GM12872 (cell line): ENCODE measurements at regions not wholly inside any gene's neighbourhood (a gene's known extent, or its start where the extent isn't known, plus 50 kb on each side); places are given as distances from the start of the nearest gene placed in this dataset.

Experiments used
- CTCF ChIP-seq: IDR thresholded peaks from 3 replicates; pipeline ENCODE4 v1.5.1; 2011; ENCODE audit warnings: low read depth, mild to moderate bottlenecking, low read length, moderate library complexity; ENCODE audit not compliant: insufficient read depth

DNA sequence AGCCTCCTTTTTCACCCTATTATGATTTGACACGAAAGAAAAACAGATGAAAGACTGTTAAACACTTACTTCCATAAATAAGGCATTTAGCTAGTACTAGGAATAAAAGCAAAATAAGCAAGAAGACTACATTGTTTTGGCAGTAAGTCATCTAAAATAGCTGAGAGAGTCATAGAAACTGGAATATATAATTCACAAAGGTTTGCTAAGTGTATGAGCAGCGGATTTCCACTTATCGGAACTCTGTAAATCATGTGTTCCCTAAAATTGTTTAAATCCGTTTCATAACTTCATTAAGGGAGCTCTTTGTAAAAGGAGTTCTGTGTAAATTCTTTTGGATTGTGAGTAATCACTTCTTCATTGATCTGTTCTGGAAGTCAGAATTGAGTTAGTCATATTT lies 202.5 kb upstream of the CBLB start:
- no peak for TF ChIP-seq CTCF

GRCh38 chr3:106078635-106079034 lies 209.8 kb upstream of the CBLB start:
- TF ChIP-seq CTCF = no peak

DNA sequence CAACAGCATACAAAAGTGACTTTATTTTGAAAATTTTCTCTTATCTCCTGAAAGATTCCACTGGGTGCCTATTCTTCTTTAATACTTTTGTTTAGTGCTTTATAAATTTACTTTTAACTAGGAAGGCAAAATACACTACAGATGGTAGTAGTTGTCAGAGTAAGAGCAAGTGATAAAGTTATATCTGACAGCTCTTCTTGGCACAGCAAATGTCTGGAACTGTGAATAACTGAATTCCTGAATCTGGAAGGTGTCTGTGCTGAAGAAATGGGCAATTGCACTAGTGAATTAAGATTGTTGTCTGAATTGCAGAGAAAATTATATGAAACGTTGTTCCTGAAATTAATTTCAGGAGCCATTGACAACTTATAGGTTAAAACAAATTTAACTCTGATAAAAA lies 213.8 kb upstream of the CBLB start:
- no peak for TF ChIP-seq CTCF

DNA sequence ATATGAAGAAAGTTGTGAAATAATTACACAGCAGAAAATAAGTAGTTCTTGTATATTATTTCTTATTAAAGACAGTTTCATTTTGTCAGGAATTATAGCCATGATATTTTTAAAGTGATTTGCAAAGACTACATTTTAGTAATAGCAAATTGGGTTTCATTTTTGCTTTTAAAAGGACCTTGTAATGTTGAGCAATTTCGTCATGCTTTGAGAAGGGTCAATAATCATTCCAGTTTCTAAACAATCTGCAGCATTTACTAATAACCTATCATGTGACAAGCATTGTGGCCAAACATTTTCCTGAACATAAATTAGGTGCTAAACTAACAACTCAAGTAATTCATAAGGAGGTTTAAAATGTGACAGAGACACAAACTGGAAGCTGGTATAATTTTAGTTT lies 214.4 kb upstream of the CBLB start:
- no peak for TF ChIP-seq CTCF

DNA sequence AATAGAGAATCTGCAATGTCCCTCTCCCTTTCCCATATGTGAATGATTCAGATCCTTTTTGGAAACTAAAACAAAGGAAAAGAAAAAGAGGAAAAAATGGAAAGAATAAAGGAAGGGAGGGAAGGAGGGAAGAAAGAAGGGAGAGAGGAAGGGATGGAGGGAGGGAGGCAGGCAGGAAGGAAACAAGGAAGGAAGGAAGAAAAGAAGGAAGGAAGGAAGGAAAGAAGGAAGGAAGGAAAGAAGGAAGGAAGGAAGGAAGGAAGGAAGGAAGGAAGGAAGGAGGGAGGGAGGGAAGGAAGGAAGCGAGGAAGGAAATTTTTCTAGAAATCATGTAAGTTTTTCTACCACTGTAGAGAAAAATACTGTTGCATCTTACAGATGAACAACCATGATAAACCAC lies 215.0 kb upstream of the CBLB start:
- TF ChIP-seq CTCF = no peak

GRCh38 chr3:106086038-106086437 lies 217.2 kb upstream of the CBLB start:
- TF ChIP-seq CTCF = no peak

GRCh38 chr3:106086636-106087035 lies 217.8 kb upstream of the CBLB start:
- no peak for TF ChIP-seq CTCF

DNA sequence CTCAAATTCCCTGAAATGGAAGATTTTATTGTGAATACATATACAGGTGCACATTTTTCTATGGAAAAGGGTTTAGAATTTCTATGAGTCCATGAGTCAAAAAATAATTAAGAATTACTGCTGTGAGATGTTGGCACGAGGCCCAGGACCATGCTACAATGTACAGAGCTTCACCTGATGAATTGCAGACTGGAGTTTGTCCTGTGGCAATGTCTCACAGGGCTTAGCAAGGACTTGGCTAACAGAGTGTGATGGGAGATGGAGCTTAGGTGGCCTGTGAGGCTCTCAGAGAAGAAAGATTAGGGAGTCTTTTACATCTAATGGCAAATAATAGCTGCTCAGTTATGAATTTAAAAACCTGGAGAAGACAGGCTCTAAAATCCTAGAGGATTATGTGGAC lies 219.5 kb upstream of the CBLB start:
- no peak for TF ChIP-seq CTCF
